B cell (primary cell): ENCODE measurements at regions not wholly inside any gene's neighbourhood (a gene's known extent, or its start where the extent isn't known, plus 50 kb on each side); places are given as distances from the start of the nearest gene placed in this dataset.

Source experiments
- EZH2 ChIP-seq: IDR thresholded peaks from 2 replicates; pipeline ENCODE4 v1.6.1; 2012; ENCODE audit warnings: borderline replicate concordance, low read depth, mild to moderate bottlenecking, moderate library complexity, low read length; ENCODE audit not compliant: insufficient read depth, poor library complexity, severe bottlenecking
- TF ChIP-seq, protein P1 (sequence below): fragments of 200-600 bp; IDR thresholded peaks from one replicate; pipeline ENCODE4 v1.8.0; 2022; ENCODE audit warnings: antibody characterized with exemption, mild to moderate bottlenecking

DNA sequence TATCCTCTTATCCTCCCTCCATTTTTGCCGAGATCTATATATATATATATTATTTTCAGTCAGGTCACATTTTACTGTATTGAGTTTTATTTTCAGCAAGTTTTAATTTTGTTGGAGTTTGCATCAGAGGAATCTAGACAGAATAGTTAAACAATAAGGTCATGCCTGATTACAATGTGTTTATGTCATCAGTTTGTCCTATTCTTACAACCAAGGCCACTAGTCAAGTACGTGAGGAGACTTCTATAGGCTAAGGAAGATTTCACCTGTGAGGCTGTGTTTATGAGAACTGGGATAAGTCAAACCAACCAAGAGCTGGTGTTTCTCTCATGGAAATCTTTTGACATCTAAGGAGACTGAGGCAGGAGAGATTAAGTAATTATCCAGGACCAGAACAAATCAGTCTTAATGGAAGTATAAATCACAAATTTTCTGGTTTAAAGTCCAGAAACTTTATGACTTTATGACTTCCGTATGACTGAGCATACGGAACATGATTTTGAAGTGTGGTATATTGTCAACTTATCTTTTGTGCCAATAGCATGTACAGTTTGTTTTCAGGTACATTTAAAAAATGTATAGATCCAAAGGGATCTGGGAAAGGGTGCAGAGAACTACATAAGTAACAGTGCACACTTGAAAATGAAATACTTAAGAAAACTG lies 100.0 kb upstream of the DTNA start:
- TF ChIP-seq, protein P1, sequence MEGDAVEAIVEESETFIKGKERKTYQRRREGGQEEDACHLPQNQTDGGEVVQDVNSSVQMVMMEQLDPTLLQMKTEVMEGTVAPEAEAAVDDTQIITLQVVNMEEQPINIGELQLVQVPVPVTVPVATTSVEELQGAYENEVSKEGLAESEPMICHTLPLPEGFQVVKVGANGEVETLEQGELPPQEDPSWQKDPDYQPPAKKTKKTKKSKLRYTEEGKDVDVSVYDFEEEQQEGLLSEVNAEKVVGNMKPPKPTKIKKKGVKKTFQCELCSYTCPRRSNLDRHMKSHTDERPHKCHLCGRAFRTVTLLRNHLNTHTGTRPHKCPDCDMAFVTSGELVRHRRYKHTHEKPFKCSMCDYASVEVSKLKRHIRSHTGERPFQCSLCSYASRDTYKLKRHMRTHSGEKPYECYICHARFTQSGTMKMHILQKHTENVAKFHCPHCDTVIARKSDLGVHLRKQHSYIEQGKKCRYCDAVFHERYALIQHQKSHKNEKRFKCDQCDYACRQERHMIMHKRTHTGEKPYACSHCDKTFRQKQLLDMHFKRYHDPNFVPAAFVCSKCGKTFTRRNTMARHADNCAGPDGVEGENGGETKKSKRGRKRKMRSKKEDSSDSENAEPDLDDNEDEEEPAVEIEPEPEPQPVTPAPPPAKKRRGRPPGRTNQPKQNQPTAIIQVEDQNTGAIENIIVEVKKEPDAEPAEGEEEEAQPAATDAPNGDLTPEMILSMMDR = no peak
- TF ChIP-seq EZH2 = no peak
